IMR-90 (cell line): ENCODE measurements at regions not wholly inside any gene's neighbourhood (a gene's known extent, or its start where the extent isn't known, plus 50 kb on each side); places are given as distances from the start of the nearest gene placed in this dataset.

Experiments used
- CTCF ChIP-seq: conservative IDR thresholded peaks from 2 replicates; pipeline ENCODE4 v1.5.1; 2012; ENCODE audit warnings: mild to moderate bottlenecking, low read depth, low read length, improper control_type of control experiment
- MAZ ChIP-seq: IDR thresholded peaks from 2 replicates; pipeline ENCODE4 v1.6.1; 2012; ENCODE audit warnings: low read depth, mild to moderate bottlenecking, low read length, improper control_type of control experiment, moderate library complexity, borderline replicate concordance
- POLR2A ChIP-seq: IDR thresholded peaks from 2 replicates; pipeline ENCODE4 v1.6.1; 2012; ENCODE audit warnings: mild to moderate bottlenecking, low read depth, low read length
- RCOR1 ChIP-seq: IDR thresholded peaks from 2 replicates; pipeline ENCODE4 v1.6.1; 2012; ENCODE audit warnings: mild to moderate bottlenecking, low read length, improper control_type of control experiment; ENCODE audit not compliant: insufficient replicate concordance

- no peak; the same call in 1 of the 2 replicates for TF ChIP-seq MAZ
- TF ChIP-seq CTCF = no peak
- TF ChIP-seq RCOR1 = no peak
- TF ChIP-seq POLR2A = no peak
These were observed 99.4 kb downstream of the YTHDF1 start for GRCh38 chr20:63116412-63117106.
